ENCODE measurements at regions not wholly inside any gene's neighbourhood (a gene's known extent, or its start where the extent isn't known, plus 50 kb on each side); places are given as distances from the start of the nearest gene placed in this dataset.
A peak's percentile ranks its signal among the peaks of the same experiment; 100 is the strongest.

- DNase-seq (ENCODE audit: missing footprints): no peak
Measured at GRCh38 chr5:155753943-155754581, 572.9 kb upstream of the SGCD start.

GRCh38 chr5:155759252-155759651 lies 567.7 kb upstream of the SGCD start:
- no peak for DNase-seq (ENCODE audit: missing footprints)
- intact Hi-C loops (cut with DNase I): no loop called here
- ATAC-seq: no peak

More at GRCh38 chr5:155753943-155754581, 572.9 kb upstream of the SGCD start:
- peak; percentile 90 for ATAC-seq
- intact Hi-C loops (cut with DNase I): no loop called here

DNA sequence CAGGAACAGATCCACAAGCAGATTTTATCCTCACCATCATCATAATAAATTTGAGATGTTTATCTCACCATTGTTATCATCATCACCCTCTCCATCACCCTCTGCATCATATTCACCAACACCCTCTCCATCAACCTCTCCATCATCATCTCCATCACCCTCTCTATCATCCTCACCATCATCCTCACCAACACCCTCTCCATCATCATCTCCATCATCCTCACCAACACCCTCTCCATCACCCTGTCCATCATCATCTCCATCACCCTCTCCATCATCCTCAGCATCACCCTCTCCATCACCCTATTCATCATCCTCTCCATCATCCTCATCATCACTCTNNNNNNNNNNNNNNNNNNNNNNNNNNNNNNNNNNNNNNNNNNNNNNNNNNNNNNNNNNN lies 567.0 kb upstream of the SGCD start:
- intact Hi-C loops (cut with DNase I): no loop called here
- ATAC-seq (no peak), DNase-seq (ENCODE audit: missing footprints) (no peak)

GRCh38 chr5:155761502-155761901 lies 565.5 kb upstream of the SGCD start:
- intact Hi-C loops (cut with DNase I): no loop called here
- DNase-seq (ENCODE audit: missing footprints) (no peak), ATAC-seq (no peak)

GRCh38 chr5:155765715-155766114 lies 561.2 kb upstream of the SGCD start:
- intact Hi-C loops (cut with DNase I): no loop called here
- no peak for DNase-seq (ENCODE audit: missing footprints)
- no peak for ATAC-seq

DNA sequence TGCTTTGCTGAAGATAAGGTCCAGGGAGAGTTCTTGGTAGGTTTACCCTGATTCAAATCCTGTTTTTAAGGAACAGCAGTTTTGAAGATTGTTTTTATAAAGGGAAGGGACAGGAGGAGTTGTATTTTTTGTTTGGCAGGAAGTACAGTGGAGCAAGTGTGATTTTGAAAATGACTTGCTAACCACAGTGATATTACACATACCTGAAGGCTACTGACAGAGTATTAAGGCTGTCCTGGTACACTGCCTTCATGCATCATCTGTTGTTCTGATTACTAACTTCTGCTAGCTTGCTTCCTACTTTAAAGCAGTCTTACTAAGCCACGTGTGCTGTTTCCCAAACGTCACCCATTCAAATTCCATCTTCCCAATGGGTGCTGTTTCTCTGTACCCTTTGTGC lies 559.5 kb upstream of the SGCD start:
- no peak for ATAC-seq
- DNase-seq (ENCODE audit: missing footprints): no peak
- intact Hi-C loops (cut with DNase I): no loop called here

GRCh38 chr5:155768332-155768731 lies 558.6 kb upstream of the SGCD start:
- ATAC-seq: no peak
- intact Hi-C loops (cut with DNase I): no loop called here
- DNase-seq (ENCODE audit: missing footprints): no peak

- DNase-seq (ENCODE audit: missing footprints) (no peak), ATAC-seq (no peak)
- intact Hi-C loops (cut with DNase I): no loop called here
Measured at GRCh38 chr5:155772009-155772662, 554.8 kb upstream of the SGCD start.

DNA sequence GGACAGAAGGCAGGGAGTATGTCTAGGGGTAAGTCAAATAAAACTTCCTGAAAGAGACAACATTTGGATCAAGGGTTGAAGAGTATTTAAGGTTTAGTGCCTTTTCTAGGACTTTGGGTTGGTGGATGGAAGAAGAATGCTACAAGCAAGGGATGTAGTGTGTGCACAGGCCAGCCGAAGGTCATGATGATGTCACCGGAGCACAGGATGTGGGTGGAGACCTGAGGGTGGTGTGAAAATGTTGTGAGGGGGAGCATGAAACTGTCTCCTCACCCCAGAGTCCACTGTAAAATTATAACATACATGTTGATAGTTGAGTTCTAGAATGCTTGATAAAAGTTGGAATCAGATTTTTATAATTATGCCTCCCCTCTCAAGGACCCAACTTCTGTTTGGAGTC lies 553.3 kb upstream of the SGCD start:
- DNase-seq (ENCODE audit: missing footprints): no peak
- intact Hi-C loops (cut with DNase I): no loop called here
- no peak for ATAC-seq

DNA sequence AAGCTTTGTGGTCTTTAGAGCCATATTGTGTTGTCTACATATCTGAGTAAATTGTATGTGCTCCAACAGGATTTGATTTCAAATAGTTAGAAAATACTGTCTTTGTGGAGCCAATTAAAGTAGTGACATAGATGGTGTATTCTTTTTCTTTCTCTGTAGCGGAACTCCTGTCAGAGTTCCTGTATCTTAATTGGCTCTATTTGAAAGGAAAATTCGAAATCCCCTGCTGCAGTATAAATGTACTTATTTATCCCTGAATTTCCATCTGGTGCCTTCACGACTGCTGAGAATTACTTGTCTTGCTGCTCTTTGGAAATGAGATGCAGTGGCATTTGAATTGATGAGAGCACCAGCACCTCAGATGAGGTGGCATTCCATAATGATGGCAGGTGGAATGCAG lies 546.7 kb upstream of the SGCD start:
- ATAC-seq: no peak
- DNase-seq (ENCODE audit: missing footprints): no peak
- intact Hi-C loops (cut with DNase I): no loop called here

DNA sequence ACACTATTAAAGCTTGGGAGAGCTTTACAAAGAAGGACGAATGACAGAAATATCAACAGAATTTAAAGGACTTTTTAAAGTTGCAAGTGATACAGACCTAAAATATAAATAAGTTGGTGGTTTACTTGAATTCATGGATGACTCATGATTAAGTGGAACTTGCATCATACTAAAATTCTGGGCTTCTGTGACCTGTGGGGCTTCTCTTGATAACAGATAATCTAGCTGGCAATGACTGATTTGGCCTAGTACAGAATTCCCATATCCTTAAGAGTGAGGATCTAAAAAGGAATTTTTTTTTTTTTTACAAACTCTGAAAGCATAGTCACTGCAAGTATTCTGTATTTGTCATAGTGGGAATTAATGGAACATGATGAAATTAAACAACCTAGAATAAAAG lies 543.7 kb upstream of the SGCD start:
- intact Hi-C loops (cut with DNase I): no loop called here
- ATAC-seq (no peak), DNase-seq (ENCODE audit: missing footprints) (no peak)

GRCh38 chr5:155783791-155784190 lies 543.2 kb upstream of the SGCD start:
- intact Hi-C loops (cut with DNase I): no loop called here
- no peak for DNase-seq (ENCODE audit: missing footprints)
- ATAC-seq: no peak

- ATAC-seq: no peak
- intact Hi-C loops (cut with DNase I): no loop called here
- no peak for DNase-seq (ENCODE audit: missing footprints)
Measured at GRCh38 chr5:155786108-155786507, 540.9 kb upstream of the SGCD start.

- ATAC-seq (no peak), DNase-seq (ENCODE audit: missing footprints) (no peak)
- intact Hi-C loops (cut with DNase I): no loop called here
Measured at GRCh38 chr5:155792873-155793272, 534.1 kb upstream of the SGCD start.

- intact Hi-C loops (cut with DNase I): no loop called here
- DNase-seq (ENCODE audit: missing footprints) (no peak), ATAC-seq (no peak)
Measured at GRCh38 chr5:155794795-155795194, 532.2 kb upstream of the SGCD start.

- ATAC-seq: peak; percentile 57
Measured at GRCh38 chr5:155799308-155799707, 527.7 kb upstream of the SGCD start.

DNA sequence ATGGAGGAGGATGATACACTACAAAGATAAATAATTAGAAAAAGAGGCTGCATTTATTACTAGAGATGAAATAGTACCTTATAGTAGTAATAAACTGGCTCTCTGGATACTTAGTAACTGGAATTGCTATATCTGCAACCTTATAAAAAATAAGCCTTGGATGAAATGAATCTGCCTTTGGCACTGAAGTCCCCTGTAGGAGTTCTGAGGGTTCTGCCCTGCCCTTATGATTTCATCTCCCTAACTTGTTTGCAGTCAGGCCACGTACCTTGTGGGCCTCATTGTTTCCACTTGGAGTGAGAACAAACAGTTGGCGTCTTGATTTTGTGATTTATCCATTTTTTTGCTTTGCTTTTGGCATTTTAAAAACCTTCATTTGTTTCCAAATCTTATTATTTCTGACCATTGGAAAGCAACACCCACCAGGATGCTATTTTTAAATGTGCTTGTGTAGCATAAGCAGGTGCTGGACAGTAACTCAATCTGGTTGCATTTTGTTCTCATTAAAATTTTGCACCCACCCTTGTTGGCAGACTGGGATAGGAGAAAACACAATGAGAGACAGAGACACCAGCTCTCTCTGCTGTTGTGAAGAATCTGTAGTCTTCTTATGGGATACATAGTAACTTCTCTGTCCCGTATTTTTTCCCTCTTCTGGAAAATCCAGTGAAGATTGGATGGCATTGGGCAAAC lies 518.9 kb upstream of the SGCD start:
- DNase-seq (ENCODE audit: missing footprints) (no peak), ATAC-seq (no peak)
- intact Hi-C loops (cut with DNase I): no loop called here

More at GRCh38 chr5:155799308-155799707, 527.7 kb upstream of the SGCD start:
- intact Hi-C loops (cut with DNase I): no loop called here
- no peak for DNase-seq (ENCODE audit: missing footprints)

GRCh38 chr5:155815248-155815647 lies 511.7 kb upstream of the SGCD start:
- no peak for ATAC-seq
- intact Hi-C loops (cut with DNase I): no loop called here

DNA sequence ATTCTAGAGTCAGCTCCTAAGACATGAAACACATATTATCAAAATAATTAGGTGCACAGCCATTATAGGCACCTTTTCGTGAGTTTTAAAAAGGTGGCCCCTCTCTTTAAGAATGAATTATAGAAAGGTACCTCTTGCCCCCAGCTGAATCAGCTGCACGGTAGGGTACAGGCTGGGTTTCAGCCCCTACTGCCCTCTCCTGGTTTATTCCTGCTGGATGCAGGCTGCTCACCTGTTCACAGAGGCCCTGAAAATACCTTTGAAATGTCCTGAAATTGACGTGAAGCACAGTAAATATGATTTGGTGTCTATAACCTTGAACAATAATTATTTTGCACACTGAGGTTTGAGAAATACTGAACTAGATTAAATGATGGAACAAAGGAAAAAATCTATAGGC lies 504.8 kb upstream of the SGCD start:
- intact Hi-C loops (cut with DNase I): no loop called here
- DNase-seq (ENCODE audit: missing footprints) (no peak), ATAC-seq (no peak)

More at GRCh38 chr5:155815248-155815647, 511.7 kb upstream of the SGCD start:
- DNase-seq (ENCODE audit: missing footprints): no peak
